ENCODE measurements at regions not wholly inside any gene's neighbourhood (a gene's known extent, or its start where the extent isn't known, plus 50 kb on each side); places are given as distances from the start of the nearest gene placed in this dataset.

- TF ChIP-seq CTCF (conservative IDR thresholded peaks at IDR 0.05; ENCODE audit: low read depth, low read length) (no peak), EZH2phosphoT487 (IDR thresholded peaks at IDR 0.05; ENCODE audit: borderline replicate concordance, low read length) (no peak)
Observed at GRCh38 chr3:46119709-46120498, 88.2 kb downstream of the CCR1 start.
